DOHH2 (cell line): ENCODE measurements at regions not wholly inside any gene's neighbourhood (a gene's known extent, or its start where the extent isn't known, plus 50 kb on each side); places are given as distances from the start of the nearest gene placed in this dataset.

Experiments used
- CTCF ChIP-seq: fragments of 200-600 bp; sonication (generic); IDR thresholded peaks from one replicate; pipeline ENCODE4 v1.5.1; 2014; ENCODE audit warnings: antibody characterized with exemption, mild to moderate bottlenecking, low read depth, low read length; ENCODE audit not compliant: poor library complexity, severe bottlenecking
- EZH2phosphoT487 ChIP-seq: fragments of 200-600 bp; sonication (generic); IDR thresholded peaks from 2 replicates; pipeline ENCODE4 v1.6.1; 2017; ENCODE audit warnings: borderline replicate concordance, mild to moderate bottlenecking, antibody characterized with exemption, low read length, moderate library complexity, mixed read lengths

GRCh38 chr14:56494167-56494566 lies 85.4 kb upstream of the TMEM260 start:
- TF ChIP-seq CTCF (no peak), EZH2phosphoT487 (no peak)
